Tibial nerve (tissue), 4 donors: ENCODE measurements at regions not wholly inside any gene's neighbourhood (a gene's known extent, or its start where the extent isn't known, plus 50 kb on each side); places are given as distances from the start of the nearest gene placed in this dataset.

Source experiments
- CTCF ChIP-seq, 5 experiments: fragments of 200-600 bp in 3 of 5; fragments of 450-650 bp in 2 of 5; sonication (generic) in 3 of 5; IDR thresholded peaks; one replicate each; pipeline ENCODE4 v1.5.1; 2016 to 2019; ENCODE audit warnings: antibody characterized with exemption in 5 of 5, mild to moderate bottlenecking in 3 of 5, moderate library complexity in 2 of 5
- EP300 ChIP-seq, 2 donors: sonication (generic); formaldehyde crosslinking; IDR thresholded peaks; one replicate each; pipeline ENCODE4 v1.6.1; 2017; ENCODE audit warnings: antibody characterized with exemption in 2 of 2, mild to moderate bottlenecking in 1 of 2
- POLR2A ChIP-seq, 2 donors: fragments of 450-650 bp; IDR thresholded peaks; one replicate each; pipeline ENCODE4 v1.6.1; 2017; ENCODE audit warnings: antibody characterized with exemption in 2 of 2, mild to moderate bottlenecking in 2 of 2, moderate library complexity in 2 of 2

- TF ChIP-seq CTCF (IDR thresholded peaks at IDR 0.05) (no peak), EP300 (IDR thresholded peaks at IDR 0.05) (no peak), POLR2A (IDR thresholded peaks at IDR 0.05) (no peak)
Observed at GRCh38 chr21:25215698-25216384, 391.4 kb downstream of the MRPL39 start.
